ENCODE measurements at regions not wholly inside any gene's neighbourhood (a gene's known extent, or its start where the extent isn't known, plus 50 kb on each side); places are given as distances from the start of the nearest gene placed in this dataset.

- DNase-seq (ENCODE audit: low spot score) (no peak), ATAC-seq (ENCODE audit: low FRiP score) (no peak)
- TF ChIP-seq CTCF (IDR thresholded peaks at IDR 0.05) = no peak
Measured at GRCh38 chr3:46105306-46105919, 78.1 kb upstream of the XCR1 start.

GRCh38 chr3:46104706-46105105 is 77.4 kb upstream of the XCR1 start:
- TF ChIP-seq CTCF (IDR thresholded peaks at IDR 0.05) = no peak
- DNase-seq (ENCODE audit: low spot score) = no peak
- no peak for ATAC-seq (ENCODE audit: low FRiP score)

GRCh38 chr3:46102780-46103130 is 75.5 kb upstream of the XCR1 start:
- ATAC-seq (ENCODE audit: low FRiP score) = no peak
- TF ChIP-seq CTCF (IDR thresholded peaks at IDR 0.05) = no peak
- no peak for DNase-seq (ENCODE audit: low spot score)

GRCh38 chr3:46102059-46102779 is 74.9 kb upstream of the XCR1 start:
- DNase-seq (ENCODE audit: low spot score) (no peak), ATAC-seq (ENCODE audit: low FRiP score) (no peak)
- TF ChIP-seq CTCF (IDR thresholded peaks at IDR 0.05) = no peak

- ATAC-seq (ENCODE audit: low FRiP score) = no peak
- TF ChIP-seq CTCF (IDR thresholded peaks at IDR 0.05) = no peak
- DNase-seq (ENCODE audit: low spot score) = no peak
Measured at GRCh38 chr3:46100812-46101211, 73.5 kb upstream of the XCR1 start.

- no peak for TF ChIP-seq CTCF (IDR thresholded peaks at IDR 0.05)
- peak; percentile 65 for ATAC-seq (ENCODE audit: low FRiP score)
- no peak for DNase-seq (ENCODE audit: low spot score)
Measured at GRCh38 chr3:46098319-46098761, 71.1 kb upstream of the XCR1 start.

GRCh38 chr3:46097691-46098241 is 70.5 kb upstream of the XCR1 start:
- TF ChIP-seq CTCF (IDR thresholded peaks at IDR 0.05) = no peak
- ATAC-seq (ENCODE audit: low FRiP score) (peak; percentile 84), DNase-seq (ENCODE audit: low spot score) (no peak)
